ENCODE measurements at regions not wholly inside any gene's neighbourhood (a gene's known extent, or its start where the extent isn't known, plus 50 kb on each side); places are given as distances from the start of the nearest gene placed in this dataset.

- Mint-ChIP-seq H3K4me3 (no peak overlapping the region), H3K36me3 (no peaks in the 10 kb centered on the region), H3K9me3 (peaks cover 9 to 21% (median 12%) of the 10 kb centered on the region in 7 donors), H3K4me1 (peaks cover 17% of the 10 kb centered on the region), H3K27ac (no peak overlapping the region), H3K27me3 (ENCODE audit: low read depth in 3 of 3) (no peaks in the 10 kb centered on the region)
- Histone ChIP-seq H3K9me3 (replicated peaks in 1 of 2; ENCODE audit: control insufficient read depth in 1 of 2, insufficient read depth in 1 of 2, low read length in 2 of 2) (peaks cover 4 to 8% of the 10 kb centered on the region in 2 donors), H3K4me1 (ENCODE audit: control insufficient read depth in 1 of 2, insufficient read depth in 2 of 2, low read length in 2 of 2) (peaks cover 9 to 14% of the 10 kb centered on the region in 2 donors), H3K4me3 (replicated peaks in 1 of 3; ENCODE audit: low read depth in 2 of 3, low read length in 3 of 3) (no peak overlapping the region), H3K27me3 (ENCODE audit: control insufficient read depth in 2 of 2, insufficient read depth in 2 of 2, low read length in 2 of 2) (no peaks in the 10 kb centered on the region), H3K27ac (ENCODE audit: low read depth in 1 of 2, low read length in 2 of 2) (no peak overlapping the region), H4K20me1 (ENCODE audit: insufficient read depth, low read length) (no peaks in the 10 kb centered on the region), H3K36me3 (replicated peaks in 1 of 2; ENCODE audit: control insufficient read depth in 1 of 2, insufficient read depth in 2 of 2, low read length in 2 of 2) (no peaks in the 10 kb centered on the region), H3K4me2 (replicated peaks; ENCODE audit: extremely low read depth, low read length, poor library complexity, severe bottlenecking) (no peak overlapping the region), H3K9ac (ENCODE audit: insufficient read depth, low read length, poor library complexity, severe bottlenecking) (no peak overlapping the region), H3K79me2 (ENCODE audit: insufficient read depth, low read length) (no peaks in the 10 kb centered on the region), H2AFZ (ENCODE audit: insufficient read depth, low read depth, low read length, poor library complexity, severe bottlenecking) (no peak overlapping the region)
- TF ChIP-seq CTCF (IDR thresholded peaks at IDR 0.05) = no peak
- intact Hi-C loops (cut with micrococcal nuclease) = no loop called here
- WGBS (ENCODE audit: insufficient coverage) = no CpG with 5 or more reads among the region's 1 CpG
- DNase-seq = no peak
Measured at GRCh38 chr6:15790116-15790515, 127.3 kb upstream of the DTNBP1 start.

GRCh38 chr6:15786846-15787245, 124.0 kb upstream of the DTNBP1 start:
- peaks cover 9 to 26% (median 14%) of the 10 kb centered on the region in 7 donors for H3K9me3 Mint-ChIP-seq
- TF ChIP-seq CTCF (IDR thresholded peaks at IDR 0.05) = no peak

More at GRCh38 chr6:15786846-15787245, 124.0 kb upstream of the DTNBP1 start:
- H3K9me3 ChIP-seq (replicated peaks in 1 of 2; ENCODE audit: control insufficient read depth in 1 of 2, insufficient read depth in 1 of 2, low read length in 2 of 2) = peaks cover 4 to 13% of the 10 kb centered on the region in 2 donors
- H3K4me1 Mint-ChIP-seq = peaks cover 11% of the 10 kb centered on the region
- H4K20me1 ChIP-seq (ENCODE audit: insufficient read depth, low read length) = no peaks in the 10 kb centered on the region
- H3K4me2 ChIP-seq (replicated peaks; ENCODE audit: extremely low read depth, low read length, poor library complexity, severe bottlenecking) = no peak overlapping the region
- no peaks in the 10 kb centered on the region for H3K36me3 ChIP-seq (replicated peaks in 1 of 2; ENCODE audit: control insufficient read depth in 1 of 2, insufficient read depth in 2 of 2, low read length in 2 of 2)
- H3K27ac ChIP-seq (ENCODE audit: low read depth in 1 of 2, low read length in 2 of 2) = no peak overlapping the region
- H3K27me3 ChIP-seq (ENCODE audit: control insufficient read depth in 2 of 2, insufficient read depth in 2 of 2, low read length in 2 of 2) = no peaks in the 10 kb centered on the region
- no peak overlapping the region for H3K9ac ChIP-seq (ENCODE audit: insufficient read depth, low read length, poor library complexity, severe bottlenecking)
- no peak for DNase-seq
- H3K27ac Mint-ChIP-seq = no peak overlapping the region
- no CpG with 5 or more reads among the region's 4 CpGs for WGBS (ENCODE audit: insufficient coverage)
- H3K79me2 ChIP-seq (ENCODE audit: insufficient read depth, low read length) = no peaks in the 10 kb centered on the region
- intact Hi-C loops (cut with micrococcal nuclease) = no loop called here
- H3K4me3 ChIP-seq (replicated peaks in 1 of 3; ENCODE audit: low read depth in 2 of 3, low read length in 3 of 3) = no peak overlapping the region
- peaks cover 0 to 2% (median 0%) of the 10 kb centered on the region in 3 donors for H3K27me3 Mint-ChIP-seq (ENCODE audit: low read depth in 3 of 3)
- H3K4me3 Mint-ChIP-seq = no peak overlapping the region
- H3K4me1 ChIP-seq (ENCODE audit: control insufficient read depth in 1 of 2, insufficient read depth in 2 of 2, low read length in 2 of 2) = peaks cover 6 to 11% of the 10 kb centered on the region in 2 donors
- H2AFZ ChIP-seq (ENCODE audit: insufficient read depth, low read depth, low read length, poor library complexity, severe bottlenecking) = no peak overlapping the region
- H3K36me3 Mint-ChIP-seq = no peaks in the 10 kb centered on the region

All from CD14-positive monocyte (primary cell).